ENCODE measurements at regions not wholly inside any gene's neighbourhood (a gene's known extent, or its start where the extent isn't known, plus 50 kb on each side); places are given as distances from the start of the nearest gene placed in this dataset.

- Histone ChIP-seq H3K4me1 (no peaks in the 10 kb centered on the region), H3K27me3 (ENCODE audit: low read depth) (peaks cover 66% of the 10 kb centered on the region), H3K9me3 (replicated peaks) (no peaks in the 10 kb centered on the region), H3K4me3 (no peak overlapping the region), H3K36me3 (no peaks in the 10 kb centered on the region), H3K27ac (replicated peaks) (no peak overlapping the region)
- no peak for DNase-seq
- TF ChIP-seq CTCF (IDR thresholded peaks at IDR 0.05; ENCODE audit: borderline replicate concordance): no peak
- intact Hi-C loops (cut with micrococcal nuclease): no loop called here
Measured at GRCh38 chr20:56885521-56885920, 256.4 kb downstream of the TFAP2C start.

- no peak for TF ChIP-seq CTCF (IDR thresholded peaks at IDR 0.05; ENCODE audit: borderline replicate concordance)
- H3K9me3 ChIP-seq (replicated peaks): no peaks in the 10 kb centered on the region
- no peak overlapping the region for H3K27ac ChIP-seq (replicated peaks)
- no peaks in the 10 kb centered on the region for H3K36me3 ChIP-seq
- no peak overlapping the region for H3K4me3 ChIP-seq
- intact Hi-C loops (cut with micrococcal nuclease): no loop called here
- H3K4me1 ChIP-seq: no peaks in the 10 kb centered on the region
- no peak for DNase-seq
- peaks cover 40% of the 10 kb centered on the region for H3K27me3 ChIP-seq (ENCODE audit: low read depth)
Measured at GRCh38 chr20:56890011-56890410, 260.9 kb downstream of the TFAP2C start.

- no peak for DNase-seq
- intact Hi-C loops (cut with micrococcal nuclease): no loop called here
- TF ChIP-seq CTCF (IDR thresholded peaks at IDR 0.05; ENCODE audit: borderline replicate concordance): no peak
Measured at GRCh38 chr20:56893226-56893917, 264.3 kb downstream of the TFAP2C start.

GRCh38 chr20:56896447-56896846 lies 267.3 kb downstream of the TFAP2C start:
- no peak overlapping the region for H3K4me3 ChIP-seq
- intact Hi-C loops (cut with micrococcal nuclease): no loop called here
- H3K36me3 ChIP-seq: no peaks in the 10 kb centered on the region
- no peak for TF ChIP-seq CTCF (IDR thresholded peaks at IDR 0.05; ENCODE audit: borderline replicate concordance)
- H3K27ac ChIP-seq (replicated peaks): no peak overlapping the region
- H3K27me3 ChIP-seq (ENCODE audit: low read depth): peaks cover 75% of the 10 kb centered on the region
- DNase-seq: no peak
- H3K9me3 ChIP-seq (replicated peaks): peaks cover 10% of the 10 kb centered on the region
- no peaks in the 10 kb centered on the region for H3K4me1 ChIP-seq

More at GRCh38 chr20:56893226-56893917, 264.3 kb downstream of the TFAP2C start:
- Histone ChIP-seq H3K27me3 (ENCODE audit: low read depth) (peaks cover 58% of the 10 kb centered on the region), H3K27ac (replicated peaks) (no peak overlapping the region), H3K4me3 (no peak overlapping the region), H3K9me3 (replicated peaks) (no peaks in the 10 kb centered on the region), H3K4me1 (no peaks in the 10 kb centered on the region), H3K36me3 (no peaks in the 10 kb centered on the region)

- peaks cover 77% of the 10 kb centered on the region for H3K27me3 ChIP-seq (ENCODE audit: low read depth)
Measured at GRCh38 chr20:56897318-56897957, 268.3 kb downstream of the TFAP2C start.

More at GRCh38 chr20:56897318-56897957, 268.3 kb downstream of the TFAP2C start:
- Histone ChIP-seq H3K36me3 (no peaks in the 10 kb centered on the region), H3K9me3 (replicated peaks) (peaks cover 15% of the 10 kb centered on the region), H3K27ac (replicated peaks) (no peak overlapping the region), H3K4me3 (no peak overlapping the region), H3K4me1 (no peaks in the 10 kb centered on the region)
- no peak for DNase-seq
- intact Hi-C loops (cut with micrococcal nuclease): no loop called here
- TF ChIP-seq CTCF (IDR thresholded peaks at IDR 0.05; ENCODE audit: borderline replicate concordance): no peak
